ENCODE measurements at regions not wholly inside any gene's neighbourhood (a gene's known extent, or its start where the extent isn't known, plus 50 kb on each side); places are given as distances from the start of the nearest gene placed in this dataset.

DNA sequence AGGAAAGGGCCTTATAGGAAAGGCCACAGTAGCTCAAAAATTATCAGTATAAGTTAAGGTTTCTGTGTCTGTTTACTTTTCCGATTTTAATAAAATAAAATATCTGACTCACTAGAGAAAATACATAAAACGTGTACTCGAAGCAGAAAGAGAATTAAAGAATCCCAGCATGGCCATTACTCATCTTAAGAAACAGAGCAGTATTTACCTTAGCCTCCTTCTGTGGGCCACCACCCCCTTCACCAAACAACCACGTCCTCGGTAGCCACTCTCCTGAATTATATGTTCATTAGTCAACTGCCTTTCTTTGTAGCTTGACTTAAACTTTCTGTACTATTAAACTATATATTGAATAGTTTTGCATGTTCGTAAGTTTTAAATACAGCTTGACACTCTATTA is 72.2 kb upstream of the SPTLC3 start:
- DNase-seq (no peak), ATAC-seq (ENCODE audit: low read depth) (no peak)
- Histone ChIP-seq H3K4me2 (replicated peaks; ENCODE audit: low read depth, low read length, poor library complexity, severe bottlenecking) (no peak overlapping the region), H3K9ac (ENCODE audit: low read length) (no peak overlapping the region), H3K9me3 (ENCODE audit: control extremely low read depth in 1 of 3, control insufficient read depth in 2 of 3, insufficient read depth in 1 of 3, low read length in 2 of 3) (no peaks in the 10 kb centered on the region), H3K79me2 (ENCODE audit: control insufficient read depth, insufficient read depth, low read length) (no peaks in the 10 kb centered on the region), H3K27ac (ENCODE audit: low read length in 2 of 2) (no peak overlapping the region), H3K27me3 (replicated peaks in 1 of 4; ENCODE audit: control extremely low read depth in 1 of 4, control insufficient read depth in 3 of 4, insufficient read depth in 4 of 4, low read length in 3 of 4) (no peaks in the 10 kb centered on the region), H4K20me1 (ENCODE audit: control insufficient read depth, insufficient read depth, low read length, poor library complexity, severe bottlenecking) (no peaks in the 10 kb centered on the region), H3K36me3 (replicated peaks in 1 of 2; ENCODE audit: control extremely low read depth in 1 of 2, control insufficient read depth in 1 of 2, extremely low read depth in 1 of 2, insufficient read depth in 2 of 2, low read length in 1 of 2) (no peaks in the 10 kb centered on the region), H3K4me3 (ENCODE audit: control extremely low read depth in 1 of 5, extremely low read depth in 1 of 5, insufficient read depth in 1 of 5, low read depth in 2 of 5, low read length in 4 of 5) (no peak overlapping the region), H2AFZ (ENCODE audit: insufficient read depth, low read depth, low read length, poor library complexity, severe bottlenecking) (no peak overlapping the region), H3K4me1 (ENCODE audit: control insufficient read depth in 2 of 2, insufficient read depth in 2 of 2, low read length in 2 of 2) (no peaks in the 10 kb centered on the region)
- Mint-ChIP-seq H3K4me1 (no peaks in the 10 kb centered on the region), H3K4me3 (no peak overlapping the region), H3K27ac (no peak overlapping the region), H3K27me3 (no peaks in the 10 kb centered on the region), H3K9me3 (ENCODE audit: insufficient read depth) (no peaks in the 10 kb centered on the region)
- no peak for TF ChIP-seq EZH2 (IDR thresholded peaks at IDR 0.05; ENCODE audit: borderline replicate concordance, insufficient read depth, low read depth, low read length, poor library complexity, severe bottlenecking)
- TF ChIP-seq, protein P1, sequence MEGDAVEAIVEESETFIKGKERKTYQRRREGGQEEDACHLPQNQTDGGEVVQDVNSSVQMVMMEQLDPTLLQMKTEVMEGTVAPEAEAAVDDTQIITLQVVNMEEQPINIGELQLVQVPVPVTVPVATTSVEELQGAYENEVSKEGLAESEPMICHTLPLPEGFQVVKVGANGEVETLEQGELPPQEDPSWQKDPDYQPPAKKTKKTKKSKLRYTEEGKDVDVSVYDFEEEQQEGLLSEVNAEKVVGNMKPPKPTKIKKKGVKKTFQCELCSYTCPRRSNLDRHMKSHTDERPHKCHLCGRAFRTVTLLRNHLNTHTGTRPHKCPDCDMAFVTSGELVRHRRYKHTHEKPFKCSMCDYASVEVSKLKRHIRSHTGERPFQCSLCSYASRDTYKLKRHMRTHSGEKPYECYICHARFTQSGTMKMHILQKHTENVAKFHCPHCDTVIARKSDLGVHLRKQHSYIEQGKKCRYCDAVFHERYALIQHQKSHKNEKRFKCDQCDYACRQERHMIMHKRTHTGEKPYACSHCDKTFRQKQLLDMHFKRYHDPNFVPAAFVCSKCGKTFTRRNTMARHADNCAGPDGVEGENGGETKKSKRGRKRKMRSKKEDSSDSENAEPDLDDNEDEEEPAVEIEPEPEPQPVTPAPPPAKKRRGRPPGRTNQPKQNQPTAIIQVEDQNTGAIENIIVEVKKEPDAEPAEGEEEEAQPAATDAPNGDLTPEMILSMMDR (IDR thresholded peaks at IDR 0.05), result no peak
- POLR2A ChIA-PET, result no interaction called here
- CTCF ChIA-PET, result no interaction called here
- WGBS (ENCODE audit: insufficient coverage), result 89% methylated on average over 2 of the region's 6 CpGs
- intact Hi-C loops (cut with micrococcal nuclease), result no loop called here

DNA sequence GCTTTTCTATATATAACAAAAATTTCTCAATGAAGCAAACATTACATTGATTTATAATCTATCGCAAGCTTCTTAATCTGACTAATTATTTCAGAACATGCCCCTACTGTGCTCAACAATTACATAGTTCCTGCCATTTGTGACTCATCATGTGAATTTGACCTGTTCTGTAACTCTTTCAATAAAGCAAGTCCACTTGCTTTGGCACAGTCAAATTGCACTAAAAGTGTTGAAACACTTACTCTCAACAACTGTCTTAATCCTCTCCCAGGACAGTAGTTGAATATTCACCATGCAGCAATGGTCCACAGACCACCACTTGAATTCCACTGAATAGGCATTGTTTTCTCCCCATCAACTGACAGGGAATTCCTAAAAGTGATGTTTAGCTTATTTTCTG is 67.7 kb upstream of the SPTLC3 start:
- no peaks in the 10 kb centered on the region for H3K4me1 Mint-ChIP-seq
- CTCF ChIA-PET, result interaction anchor here (0.6 kb wide), 1 partner anchor 378 kb away, joined by 3 read pairs; no protein-coding TSS in a partner anchor
- no peak overlapping the region for H3K4me2 ChIP-seq (replicated peaks; ENCODE audit: low read depth, low read length, poor library complexity, severe bottlenecking)
- intact Hi-C loops (cut with micrococcal nuclease), result no loop called here
- no peaks in the 10 kb centered on the region for H3K79me2 ChIP-seq (ENCODE audit: control insufficient read depth, insufficient read depth, low read length)
- H3K36me3 ChIP-seq (replicated peaks in 1 of 2; ENCODE audit: control extremely low read depth in 1 of 2, control insufficient read depth in 1 of 2, extremely low read depth in 1 of 2, insufficient read depth in 2 of 2, low read length in 1 of 2), result no peaks in the 10 kb centered on the region
- H2AFZ ChIP-seq (ENCODE audit: insufficient read depth, low read depth, low read length, poor library complexity, severe bottlenecking), result no peak overlapping the region
- no peak overlapping the region for H3K4me3 ChIP-seq (ENCODE audit: control extremely low read depth in 1 of 5, extremely low read depth in 1 of 5, insufficient read depth in 1 of 5, low read depth in 2 of 5, low read length in 4 of 5)
- H3K27me3 ChIP-seq (replicated peaks in 1 of 4; ENCODE audit: control extremely low read depth in 1 of 4, control insufficient read depth in 3 of 4, insufficient read depth in 4 of 4, low read length in 3 of 4), result no peaks in the 10 kb centered on the region
- POLR2A ChIA-PET, result no interaction called here
- ATAC-seq (ENCODE audit: low read depth) (no peak), DNase-seq (no peak)
- no peaks in the 10 kb centered on the region for H3K9me3 Mint-ChIP-seq (ENCODE audit: insufficient read depth)
- H3K9me3 ChIP-seq (ENCODE audit: control extremely low read depth in 1 of 3, control insufficient read depth in 2 of 3, insufficient read depth in 1 of 3, low read length in 2 of 3), result no peaks in the 10 kb centered on the region
- WGBS (ENCODE audit: insufficient coverage), result 90% methylated on average over 1 of the region's 1 CpG
- H3K4me1 ChIP-seq (ENCODE audit: control insufficient read depth in 2 of 2, insufficient read depth in 2 of 2, low read length in 2 of 2), result no peaks in the 10 kb centered on the region
- no peaks in the 10 kb centered on the region for H3K27me3 Mint-ChIP-seq
- no peaks in the 10 kb centered on the region for H4K20me1 ChIP-seq (ENCODE audit: control insufficient read depth, insufficient read depth, low read length, poor library complexity, severe bottlenecking)
- no peak overlapping the region for H3K4me3 Mint-ChIP-seq
- no peak for TF ChIP-seq EZH2 (IDR thresholded peaks at IDR 0.05; ENCODE audit: borderline replicate concordance, insufficient read depth, low read depth, low read length, poor library complexity, severe bottlenecking)
- TF ChIP-seq, protein P1 (IDR thresholded peaks at IDR 0.05), result no peak
- no peak overlapping the region for H3K27ac Mint-ChIP-seq
- no peak overlapping the region for H3K27ac ChIP-seq (ENCODE audit: low read length in 2 of 2)
- no peak overlapping the region for H3K9ac ChIP-seq (ENCODE audit: low read length)

Measured in B cell (primary cell).